ENCODE measurements at regions not wholly inside any gene's neighbourhood (a gene's known extent, or its start where the extent isn't known, plus 50 kb on each side); places are given as distances from the start of the nearest gene placed in this dataset.

DNA sequence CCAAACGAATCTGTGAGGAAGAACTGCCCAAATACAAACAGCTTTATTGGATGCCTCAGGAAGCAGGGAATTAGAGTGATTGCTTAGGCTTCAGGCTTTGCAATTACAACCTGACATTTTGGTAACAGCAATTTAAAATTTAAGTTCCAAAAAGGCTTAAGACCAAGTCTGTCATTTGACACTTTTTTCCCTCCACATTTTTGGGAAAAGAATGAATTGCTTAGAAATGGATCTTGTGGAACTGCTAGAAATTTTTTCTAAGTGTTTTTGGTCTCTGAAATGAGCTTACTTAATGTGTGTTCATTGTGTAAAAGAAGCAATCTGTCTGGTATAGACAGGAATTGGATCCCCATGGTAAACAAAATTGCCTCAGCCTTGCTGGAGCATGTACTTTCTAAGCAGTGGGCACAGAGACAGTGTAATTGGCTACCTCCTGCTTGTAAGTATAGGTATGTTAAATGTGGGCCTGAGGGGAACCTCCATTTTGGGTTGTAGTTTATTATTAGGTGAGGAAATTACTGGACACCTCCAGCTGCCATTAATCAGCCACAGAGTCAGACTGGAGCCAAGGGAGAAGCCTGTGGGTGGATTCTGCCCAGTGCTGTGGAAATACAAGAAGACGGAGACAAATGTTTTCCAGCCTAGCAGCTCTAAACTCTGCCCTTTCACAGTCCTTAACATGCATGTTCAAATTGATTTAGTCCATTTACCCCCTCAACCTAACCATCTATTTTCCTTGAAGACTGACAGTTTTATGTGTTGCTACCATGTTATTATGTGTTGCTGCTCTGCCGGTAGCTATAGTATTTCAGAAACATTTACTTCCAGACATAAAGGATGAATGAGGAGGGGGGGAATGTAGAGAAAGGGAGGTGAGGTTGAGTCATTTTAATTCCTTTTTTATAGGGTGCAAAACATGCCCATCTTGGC is 473.0 kb downstream of the SPRY1 start:
- DNase-seq (ENCODE audit: low read depth) = no peak

DNA sequence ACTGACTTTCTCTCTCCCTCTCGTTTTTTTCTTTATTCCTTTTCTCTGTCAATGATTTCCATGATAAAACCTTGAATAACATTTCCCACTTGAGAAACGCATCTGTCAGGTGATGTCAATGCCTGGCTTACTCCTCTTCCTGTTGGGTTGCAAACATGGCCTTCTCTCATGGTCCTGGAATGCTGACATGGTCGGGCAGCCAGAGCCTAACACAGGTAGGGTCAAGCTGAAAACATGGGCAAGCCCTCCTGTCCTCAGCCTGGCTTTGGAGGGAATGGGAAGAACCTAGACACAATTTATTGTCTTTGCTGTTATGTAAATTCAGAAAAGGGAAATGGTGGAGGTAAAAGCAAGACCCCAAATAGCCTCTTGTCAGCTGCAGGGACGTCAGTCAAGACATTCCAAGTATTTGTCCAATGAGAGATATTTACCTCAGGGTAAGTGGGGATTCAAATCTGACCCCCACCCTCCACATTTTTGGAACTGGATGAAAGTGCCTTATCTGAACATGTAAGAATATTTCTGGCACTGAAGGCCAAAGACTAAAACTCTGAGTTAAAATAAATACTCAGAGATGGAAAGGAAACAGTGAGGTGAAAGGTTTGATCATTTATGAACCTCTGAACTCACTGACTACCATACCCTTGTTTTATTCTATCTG is 473.8 kb downstream of the SPRY1 start:
- DNase-seq (ENCODE audit: low read depth) = no peak

DNA sequence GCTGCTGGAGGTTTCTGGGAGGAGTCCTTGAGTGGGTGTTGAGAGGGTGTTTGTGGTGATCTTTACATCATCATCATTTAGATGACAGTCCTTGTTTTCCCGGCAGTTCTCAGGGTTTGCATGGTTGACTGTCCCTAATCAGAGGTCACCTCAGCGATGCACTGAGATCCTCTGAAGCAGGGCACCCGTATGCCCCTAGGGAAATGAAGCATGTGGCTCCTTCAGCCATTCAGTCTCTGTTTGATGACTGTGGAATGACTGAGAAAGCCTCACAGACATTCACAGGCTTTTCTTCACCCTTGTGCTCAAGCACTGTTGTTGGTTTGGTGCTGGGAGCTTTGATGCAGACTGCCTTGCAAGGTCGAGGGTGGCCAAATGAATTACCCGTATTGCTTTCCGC is 474.7 kb downstream of the SPRY1 start:
- DNase-seq (ENCODE audit: low read depth) = no peak

DNA sequence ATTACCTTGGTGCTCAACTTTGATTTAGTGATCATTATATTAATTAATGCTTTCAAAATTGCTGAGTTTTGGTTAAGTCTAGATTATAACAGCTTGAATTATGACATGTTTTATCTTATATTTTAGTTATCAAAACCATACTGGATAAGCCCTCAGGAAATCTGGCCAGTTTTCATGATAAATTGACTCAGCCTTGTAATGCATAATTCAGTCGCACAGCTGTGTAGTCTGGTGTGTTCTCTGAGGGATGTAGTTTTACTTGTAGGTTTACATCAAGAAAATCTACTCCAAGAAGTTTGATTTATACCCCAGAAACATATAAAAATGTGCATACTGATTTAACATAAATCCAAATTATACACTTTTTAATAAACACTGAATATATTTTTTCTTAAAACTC is 477.5 kb downstream of the SPRY1 start:
- DNase-seq (ENCODE audit: low read depth) = no peak

DNA sequence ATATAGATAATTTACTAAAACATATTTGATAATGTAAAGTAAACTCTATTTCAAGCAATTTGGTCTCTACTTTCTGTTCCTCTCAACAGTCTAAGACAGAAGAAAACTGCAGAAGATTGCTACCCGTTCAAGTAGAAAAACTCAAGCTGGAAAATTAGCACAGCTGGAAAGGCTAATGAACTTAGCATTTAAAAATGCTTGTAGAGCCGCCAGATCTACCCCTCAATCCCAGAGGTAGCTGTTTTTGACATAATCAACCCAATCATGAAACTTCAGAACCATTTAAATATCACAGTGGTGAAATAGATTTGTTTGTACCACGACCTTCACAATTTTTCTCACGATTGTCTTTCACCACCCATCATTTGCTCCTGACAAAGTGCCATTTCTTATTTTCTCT is 479.5 kb downstream of the SPRY1 start:
- DNase-seq (ENCODE audit: low read depth) = no peak

DNA sequence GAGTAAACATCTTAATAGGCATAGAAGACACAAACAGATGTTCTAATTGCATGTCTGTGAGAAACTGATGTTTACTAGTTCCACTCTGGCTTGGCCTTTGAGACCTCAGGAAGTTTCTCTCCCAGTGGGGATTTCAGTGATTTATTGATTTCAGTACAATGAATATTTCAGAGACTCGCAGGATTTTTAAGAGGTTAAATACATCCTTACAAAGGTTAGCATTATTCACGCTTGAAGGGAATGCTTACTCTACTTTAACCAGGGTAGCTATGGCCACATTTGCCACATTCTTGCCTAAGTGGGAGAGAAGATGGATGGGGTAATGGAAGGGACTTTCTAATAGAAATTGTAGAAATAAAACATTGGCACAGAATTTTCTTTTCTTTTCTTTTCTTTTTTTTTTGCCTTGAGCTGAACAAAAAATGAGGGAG is 480.1 kb downstream of the SPRY1 start:
- no peak for DNase-seq (ENCODE audit: low read depth)

DNA sequence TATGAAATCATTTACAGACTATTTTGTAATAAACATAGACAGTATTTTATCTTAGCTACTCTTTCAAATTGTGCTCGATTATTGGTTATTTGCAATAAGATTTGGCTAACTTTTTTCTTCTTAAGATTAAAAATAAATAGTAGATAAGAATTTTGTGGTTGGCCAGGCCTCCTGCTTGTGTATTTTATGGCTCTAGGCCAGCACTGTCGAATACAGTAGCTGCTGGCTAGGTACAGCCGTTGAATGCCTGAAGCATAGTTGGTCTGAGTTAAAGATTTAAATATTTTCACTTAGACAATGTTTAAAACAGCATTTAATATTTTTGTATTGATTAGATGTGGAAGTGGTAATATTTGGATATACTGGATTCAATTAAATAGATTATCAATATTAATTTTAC is 481.0 kb downstream of the SPRY1 start:
- no peak for DNase-seq (ENCODE audit: low read depth)

DNA sequence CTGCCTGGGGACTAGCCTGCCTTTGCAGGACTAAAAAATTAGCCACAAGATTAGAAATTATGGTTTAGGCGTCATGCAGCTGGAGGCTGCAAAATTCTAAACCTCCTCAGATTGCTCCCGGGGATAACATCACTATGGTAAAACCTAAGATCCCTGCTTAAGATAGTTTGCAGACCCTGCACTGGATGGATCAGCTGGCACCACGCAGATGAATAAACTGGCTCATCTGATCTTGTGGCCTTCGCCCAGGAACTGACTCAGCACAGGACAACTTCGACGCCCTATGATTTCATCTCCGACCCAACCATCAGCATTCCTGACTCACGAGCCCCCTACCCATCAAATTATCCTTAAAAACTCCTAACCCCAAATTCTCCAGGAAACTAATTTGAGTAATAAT is 482.4 kb downstream of the SPRY1 start:
- DNase-seq (ENCODE audit: low read depth) = peak; percentile 3

DNA sequence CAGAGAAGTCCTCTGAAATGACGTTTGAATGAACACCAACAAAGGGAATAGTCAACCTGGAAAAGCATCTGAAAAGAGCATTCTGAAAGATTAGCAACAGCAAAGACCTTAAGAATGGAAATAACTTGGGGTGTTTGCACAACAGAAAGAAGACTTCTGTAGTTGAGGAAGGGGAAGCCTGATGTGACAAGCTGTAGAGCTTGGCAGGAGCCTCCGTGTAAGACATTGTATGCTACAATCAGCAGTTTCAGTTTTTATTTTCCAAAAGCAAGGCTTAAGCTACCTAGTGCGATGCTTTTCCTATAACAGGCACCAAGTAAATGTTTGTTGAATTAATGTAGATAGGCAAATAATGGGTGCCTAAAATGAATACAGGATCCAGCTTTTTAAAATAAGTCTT is 484.0 kb downstream of the SPRY1 start:
- DNase-seq (ENCODE audit: low read depth) = no peak

DNA sequence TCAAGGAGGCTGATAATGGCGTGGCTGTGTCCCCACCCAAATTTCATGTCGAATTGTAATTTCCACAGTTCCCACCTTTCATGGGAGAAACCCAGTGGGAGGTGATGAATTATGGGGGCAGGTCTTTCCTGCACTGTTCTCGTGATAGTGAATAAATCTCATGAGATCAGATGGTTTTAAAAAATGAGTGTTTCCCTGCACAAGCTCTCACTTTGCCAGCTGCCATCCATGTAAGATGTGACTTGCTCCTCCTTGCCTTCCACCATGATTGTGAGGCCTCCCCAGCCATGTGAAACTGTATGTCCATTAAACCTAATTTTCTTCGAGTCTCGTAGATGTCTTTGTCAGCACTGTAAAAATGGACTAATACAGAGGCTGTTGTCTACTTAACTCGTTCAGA is 488.3 kb downstream of the SPRY1 start:
- no peak for DNase-seq (ENCODE audit: low read depth)

DNA sequence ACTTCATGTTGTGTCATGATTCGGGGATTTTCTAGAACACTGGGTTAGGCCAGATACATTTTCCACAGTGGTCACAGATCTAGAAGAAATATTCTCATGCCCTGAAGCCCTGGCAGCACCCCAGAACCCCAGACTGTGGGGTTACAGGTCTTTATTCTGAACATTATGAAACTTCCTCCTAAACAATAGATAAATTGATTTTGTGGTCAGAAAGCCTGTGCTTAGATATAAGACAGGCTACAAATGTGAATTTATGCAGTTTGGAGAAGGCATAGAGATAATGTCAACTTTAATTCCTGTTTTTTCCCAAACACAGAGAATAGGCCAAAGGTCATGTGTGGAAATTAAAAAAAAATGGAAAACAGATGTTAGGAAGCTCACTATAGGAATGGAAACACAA is 492.9 kb downstream of the SPRY1 start:
- no peak for DNase-seq (ENCODE audit: low read depth)

DNA sequence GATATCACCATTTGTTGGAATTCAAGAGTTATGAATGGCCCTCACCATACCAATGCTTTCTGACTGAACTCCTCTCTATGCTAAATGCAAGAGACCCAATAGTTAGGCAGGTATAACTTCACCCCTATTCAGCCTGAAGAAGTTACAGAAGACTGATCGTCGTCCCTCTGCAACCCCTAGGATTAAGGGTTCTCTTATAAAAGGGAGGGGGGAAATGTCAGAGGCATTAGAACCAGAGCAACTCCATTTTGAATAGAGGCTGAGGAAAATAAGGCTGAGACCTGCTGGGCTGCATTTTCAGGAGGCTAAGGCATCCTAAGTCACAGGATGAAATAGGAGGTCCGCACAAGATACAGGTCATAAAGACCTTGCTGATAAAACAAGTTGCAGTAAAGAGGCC is 494.3 kb downstream of the SPRY1 start:
- DNase-seq (ENCODE audit: low read depth) = no peak

DNA sequence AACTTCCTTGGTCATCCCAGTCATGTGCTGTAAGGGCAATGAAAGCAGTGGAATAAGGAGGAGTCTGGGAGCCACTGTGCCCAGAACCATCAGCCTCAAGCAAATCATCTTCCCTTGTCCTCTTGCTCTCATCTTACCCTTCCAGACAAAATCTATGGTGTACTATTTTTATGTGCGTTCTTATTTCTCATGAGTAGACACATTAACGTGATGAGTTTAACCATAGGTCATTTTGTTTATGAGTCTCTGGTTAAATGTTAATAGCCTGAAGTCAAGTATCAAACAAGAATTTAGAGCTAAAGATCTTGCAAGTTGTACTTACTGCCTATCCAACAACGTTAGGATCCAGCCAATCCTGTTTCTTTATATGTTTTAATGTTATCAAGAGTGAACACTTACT is 495.3 kb downstream of the SPRY1 start:
- no peak for DNase-seq (ENCODE audit: low read depth)

DNA sequence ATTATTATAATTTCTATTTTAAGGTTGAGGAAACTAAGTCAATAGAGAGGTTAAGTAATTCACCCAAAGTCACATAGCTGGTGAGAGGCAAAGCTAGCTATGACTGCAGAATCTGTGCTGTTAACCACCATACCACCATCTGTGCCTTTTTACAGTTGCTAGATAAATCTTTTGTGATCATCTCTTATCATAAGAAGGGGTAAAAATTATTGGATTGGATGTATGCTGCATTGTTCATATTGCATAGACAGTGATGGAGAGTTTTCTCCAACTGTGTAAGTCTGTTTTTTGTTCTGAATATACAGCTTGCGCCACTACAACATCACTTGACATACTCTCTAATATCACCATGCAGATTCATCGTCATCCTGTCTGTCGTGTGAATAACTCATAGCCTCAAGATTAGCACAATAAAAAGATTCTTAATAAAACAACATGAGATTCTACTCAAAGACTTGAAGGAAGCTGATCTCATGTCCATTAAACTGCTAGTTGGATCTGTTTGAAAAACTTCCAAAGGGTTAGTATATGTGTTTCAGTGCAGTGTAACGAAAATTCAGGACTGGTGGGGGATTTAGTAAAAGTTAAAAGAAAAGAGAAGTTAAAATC is 495.9 kb downstream of the SPRY1 start:
- no peak for DNase-seq (ENCODE audit: low read depth)

DNA sequence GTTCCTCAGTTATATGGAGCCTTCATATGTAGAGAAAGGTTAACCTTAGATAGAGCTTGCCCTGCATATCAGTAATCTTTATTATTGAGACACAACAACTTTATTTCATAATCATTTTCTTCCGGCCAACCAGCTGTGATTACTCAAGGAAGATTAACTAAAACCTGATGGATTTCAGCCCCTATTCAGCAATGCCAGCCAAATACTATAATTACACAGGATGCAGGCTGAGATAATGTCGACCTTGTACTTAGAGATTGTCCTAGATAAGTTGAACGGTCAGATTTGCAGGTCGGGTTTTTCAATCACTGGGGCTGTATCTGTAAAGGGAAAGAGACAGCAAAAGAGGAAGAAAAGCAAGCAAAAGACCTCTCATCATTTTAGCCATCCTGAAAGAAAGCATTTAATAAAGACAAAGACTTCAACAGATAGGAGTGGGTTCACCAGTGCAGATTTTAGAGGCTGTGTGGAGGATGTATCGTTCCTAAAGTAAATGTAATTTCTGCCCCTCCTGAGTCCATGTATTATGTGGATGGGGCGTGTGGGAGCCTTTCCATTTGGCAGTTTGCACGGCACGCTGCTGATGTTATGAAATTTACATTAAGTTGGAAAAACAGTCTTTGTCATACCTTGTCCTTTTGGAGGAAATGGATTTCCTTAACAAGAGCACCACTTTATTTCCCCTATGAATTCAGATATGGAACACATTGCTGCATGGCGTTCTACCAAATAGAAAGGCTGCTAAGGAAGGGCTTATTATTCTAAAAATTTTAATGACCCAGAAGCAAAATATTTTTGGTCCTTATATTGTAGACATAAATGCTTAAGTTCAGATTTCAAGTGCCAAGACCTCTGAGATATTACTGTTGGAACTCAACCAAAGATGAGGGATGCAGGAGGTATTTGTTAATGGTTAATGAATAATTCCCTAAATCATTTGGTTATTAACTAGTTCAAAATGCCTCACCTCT is 496.7 kb downstream of the SPRY1 start:
- DNase-seq (ENCODE audit: low read depth) = no peak

DNA sequence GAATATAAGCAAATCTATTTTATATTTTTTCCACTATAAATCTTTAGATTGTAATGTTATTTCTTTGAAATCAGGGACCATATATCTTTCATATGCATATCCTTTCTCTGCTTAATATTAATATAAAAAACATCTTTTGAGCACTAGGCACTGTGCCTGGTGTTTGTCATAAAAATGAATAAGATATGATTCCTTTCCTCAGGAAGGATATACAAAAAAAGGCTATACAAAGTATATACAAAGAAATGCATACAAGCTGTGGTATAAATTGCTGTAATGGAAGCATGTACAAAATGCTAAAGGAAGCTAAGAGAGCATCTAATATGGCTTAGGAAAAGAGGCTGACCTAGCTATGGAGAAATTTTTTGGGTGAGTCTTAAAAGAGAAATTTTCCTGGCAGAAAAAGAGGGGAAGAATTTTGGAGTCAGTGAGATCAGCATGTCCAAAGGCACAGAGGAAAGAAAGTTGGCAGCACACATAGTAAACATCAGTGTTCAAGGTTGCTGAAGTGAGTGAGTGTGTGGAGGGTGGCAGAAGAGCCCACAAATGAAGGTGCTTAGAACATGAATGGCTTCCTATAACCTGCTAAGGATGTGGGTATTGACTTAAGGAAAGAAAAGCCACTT is 500.0 kb downstream of the SPRY1 start:
- no peak for DNase-seq (ENCODE audit: low read depth)

DNA sequence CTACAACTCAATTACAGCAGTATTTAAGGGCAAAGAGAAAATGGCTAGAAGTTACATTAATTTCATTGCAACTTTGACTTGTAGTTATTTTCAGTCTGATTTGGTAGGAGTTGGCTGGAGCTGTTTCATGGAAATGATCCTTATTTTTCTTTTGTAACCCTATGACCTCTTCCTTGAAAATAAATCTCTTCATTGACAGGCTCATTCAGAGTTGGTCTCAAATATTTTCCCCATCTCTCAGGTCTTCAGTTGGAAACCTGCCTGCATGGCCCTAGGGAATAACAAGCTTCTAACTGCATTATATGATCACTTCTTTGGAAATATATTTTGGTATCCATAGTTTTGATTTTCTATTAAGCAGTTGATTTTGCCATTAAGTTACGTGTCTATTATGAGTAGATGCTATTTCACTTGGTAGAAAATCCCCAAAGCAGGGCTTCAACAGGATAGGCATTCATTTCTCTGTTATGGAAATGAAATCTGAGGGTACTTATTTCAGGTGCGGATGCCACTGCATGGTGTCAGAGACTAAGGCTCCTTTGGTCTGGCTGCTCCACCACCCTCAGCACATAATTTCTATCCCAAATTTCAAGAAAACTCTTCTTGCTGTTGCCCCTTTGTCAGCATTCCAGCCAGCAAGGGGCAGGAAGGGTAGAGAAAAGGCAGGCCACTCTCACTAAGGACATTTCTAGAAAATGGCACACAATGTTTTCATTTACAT is 502.5 kb downstream of the SPRY1 start:
- DNase-seq (ENCODE audit: low read depth) = no peak

DNA sequence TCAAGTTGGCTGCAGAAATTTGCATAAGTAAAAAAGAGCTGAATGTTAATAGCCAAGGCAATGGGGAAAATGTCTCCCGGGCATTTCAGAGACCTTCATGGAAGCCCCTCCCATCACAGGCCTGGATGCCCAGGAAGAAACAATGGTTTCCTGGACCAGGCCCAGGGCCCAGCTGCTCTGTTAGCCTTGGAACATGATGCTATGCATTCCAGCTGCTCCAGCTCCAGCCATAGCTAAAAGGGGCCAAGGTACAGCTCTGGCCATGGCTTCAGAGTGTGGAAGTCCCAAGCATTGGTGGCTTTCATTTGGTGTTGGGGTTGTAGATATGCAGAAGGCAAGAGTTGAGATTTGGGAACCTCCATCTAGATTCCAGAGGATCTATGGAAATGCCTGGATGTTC is 508.3 kb downstream of the SPRY1 start:
- no peak for DNase-seq (ENCODE audit: low read depth)

DNA sequence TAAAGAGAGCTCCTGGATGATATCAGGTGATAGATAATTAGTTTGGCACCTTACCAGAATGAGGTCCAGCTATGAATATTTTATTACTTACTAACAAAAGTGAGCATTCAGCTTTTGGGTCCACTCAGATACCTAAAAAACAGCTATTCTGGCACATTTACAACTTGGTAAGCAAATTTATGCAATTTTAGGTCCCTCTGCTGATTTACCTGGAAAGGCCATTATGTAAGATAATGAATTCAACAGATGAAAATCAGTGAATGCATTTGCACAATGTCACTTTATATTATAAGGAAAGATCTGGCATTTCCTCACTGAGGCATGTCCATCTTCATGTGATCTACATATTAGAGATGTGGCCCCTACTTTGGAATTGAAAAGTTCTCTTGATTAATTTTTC is 517.0 kb downstream of the SPRY1 start:
- no peak for DNase-seq (ENCODE audit: low read depth)

DNA sequence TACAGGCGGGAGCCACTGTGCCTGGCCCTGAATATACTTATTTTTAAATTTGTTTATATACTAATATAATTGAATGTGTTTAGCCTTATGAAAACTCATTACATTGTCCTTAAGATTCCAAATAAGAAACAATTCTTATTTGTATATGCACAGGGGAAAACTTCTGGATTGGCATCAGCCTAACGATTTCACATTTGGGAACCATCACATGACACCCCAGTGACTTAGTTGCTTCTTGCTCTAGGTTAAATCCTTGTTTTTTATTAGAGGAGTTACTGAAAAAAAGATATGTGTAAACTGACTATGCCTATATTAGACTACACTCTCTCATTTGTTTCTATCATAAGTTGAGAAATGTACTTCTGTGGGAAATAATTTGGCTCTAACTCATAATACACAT is 520.2 kb downstream of the SPRY1 start:
- no peak for DNase-seq (ENCODE audit: low read depth)
